CD1c-positive myeloid dendritic cell (primary cell): ENCODE measurements at regions not wholly inside any gene's neighbourhood (a gene's known extent, or its start where the extent isn't known, plus 50 kb on each side); places are given as distances from the start of the nearest gene placed in this dataset.

Experiments used
- DNase-seq: peaks from one replicate; pipeline ENCODE4 v3.0.0-alpha.2; 2016; ENCODE audit errors: extremely low spot score

DNA sequence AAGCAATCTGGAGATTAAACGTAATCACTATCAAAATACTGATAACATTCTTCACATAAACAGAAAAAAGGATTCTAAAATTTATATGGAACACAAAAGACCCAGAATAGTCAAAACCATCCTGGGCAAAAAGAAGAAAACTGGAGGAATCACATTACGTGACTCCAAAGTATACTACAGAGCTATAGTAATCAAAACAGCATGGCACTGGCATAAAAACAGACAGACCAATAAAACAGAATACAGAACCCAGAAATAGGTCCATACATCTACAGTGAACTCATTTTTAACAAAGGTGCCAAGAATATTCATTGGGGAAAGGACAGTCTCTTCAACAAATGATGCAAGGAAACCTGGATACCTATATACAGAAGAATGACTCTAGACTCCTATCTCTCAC, 621.9 kb upstream of the CCDC54 start:
- DNase-seq = no peak

DNA sequence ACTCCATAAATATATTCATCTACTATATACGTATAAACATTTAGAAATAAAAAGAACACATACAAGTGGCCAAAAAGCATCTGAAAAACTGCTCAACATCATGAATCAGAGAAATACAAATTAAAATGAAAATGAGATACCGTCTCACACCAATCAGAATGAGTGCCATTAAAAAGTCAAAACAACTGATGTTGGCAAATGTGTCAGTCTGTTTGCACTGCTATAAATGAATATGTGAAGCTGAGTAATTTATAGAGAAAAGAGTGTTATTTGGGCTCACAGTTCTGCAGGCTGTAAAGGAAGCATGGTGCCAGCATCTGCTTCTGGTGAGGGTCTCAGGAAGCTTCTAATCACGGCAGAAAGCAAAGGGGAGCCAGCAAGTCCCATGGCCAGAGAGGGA, 620.3 kb upstream of the CCDC54 start:
- no peak for DNase-seq

DNA sequence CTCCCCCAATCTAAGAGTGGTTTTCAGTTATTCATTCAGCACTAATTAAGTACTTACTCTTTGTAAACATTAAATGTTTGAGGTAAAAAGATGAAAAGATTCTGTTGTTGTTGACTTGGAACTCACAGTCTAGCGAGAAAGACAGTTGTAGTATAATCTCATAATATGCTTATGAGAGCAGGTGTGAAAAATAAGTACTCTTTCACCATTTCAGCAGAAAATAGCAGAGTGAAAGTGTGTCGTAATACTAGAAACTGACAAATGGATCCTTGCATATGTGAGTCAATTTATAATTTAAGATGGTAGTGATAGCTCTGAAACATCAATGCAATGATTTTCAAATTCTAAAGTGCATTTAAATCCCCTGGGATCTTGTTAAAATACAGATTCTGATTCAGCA, 618.8 kb upstream of the CCDC54 start:
- DNase-seq = no peak

DNA sequence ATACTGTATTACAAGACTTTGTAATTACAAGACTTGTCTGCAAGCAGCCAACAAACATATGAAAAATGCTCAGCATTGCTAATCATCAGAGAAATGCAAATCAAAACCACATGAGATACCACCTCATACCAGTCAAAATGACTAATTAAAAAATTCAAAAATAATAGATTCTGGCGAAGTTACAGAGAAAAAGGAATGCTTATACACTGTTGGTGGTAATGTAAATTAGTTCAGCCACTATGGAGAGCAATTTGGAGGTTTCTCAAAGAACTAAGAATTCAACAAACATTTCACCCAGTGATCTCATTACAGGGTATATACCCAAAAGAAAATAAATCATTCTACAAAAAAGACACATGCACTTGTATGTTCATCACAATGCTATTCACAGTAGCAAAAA, 617.5 kb upstream of the CCDC54 start:
- no peak for DNase-seq

DNA sequence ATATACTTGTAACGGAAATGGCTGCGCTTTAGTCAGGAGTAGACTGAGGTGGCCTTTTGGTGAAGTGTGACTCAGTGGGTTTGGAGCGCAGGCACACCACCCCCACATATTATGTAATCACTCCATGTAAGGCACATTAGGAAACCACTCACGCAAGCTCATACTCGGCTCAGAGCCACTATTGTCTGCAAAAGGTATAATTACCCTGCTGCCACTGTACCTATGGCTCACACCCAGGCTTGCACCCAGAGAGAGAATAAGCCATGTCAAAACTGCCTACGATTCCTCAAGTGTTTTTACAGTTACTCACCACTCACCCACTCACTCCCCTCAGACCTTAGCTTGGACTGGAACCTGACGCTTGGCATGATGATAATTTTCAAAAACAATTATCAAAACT, 611.9 kb upstream of the CCDC54 start:
- DNase-seq = no peak

DNA sequence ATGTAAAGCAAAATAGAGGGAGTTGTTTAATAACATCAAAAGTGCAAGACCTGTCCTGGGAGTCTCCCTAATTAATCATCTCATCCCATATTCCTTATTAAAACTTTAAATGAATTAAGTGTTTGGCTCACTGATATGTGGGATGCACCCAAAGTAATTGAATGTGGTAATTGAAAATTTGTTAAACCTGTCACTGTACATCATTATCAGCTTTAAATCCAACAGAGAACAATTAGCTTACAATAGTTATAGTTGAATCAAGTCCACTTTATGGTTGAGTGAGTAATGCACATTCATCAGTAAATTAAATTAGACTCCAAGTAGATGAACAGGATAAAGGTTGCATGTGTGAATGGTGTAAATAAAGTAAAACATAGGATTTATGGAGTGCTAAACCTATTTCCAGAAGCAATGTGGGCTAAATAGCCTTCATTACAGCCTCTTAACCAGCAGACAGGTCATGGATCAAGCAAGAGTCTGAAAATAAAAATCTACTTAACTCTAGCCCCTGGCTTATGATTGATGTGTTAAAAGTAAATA, 608.2 kb upstream of the CCDC54 start:
- no peak for DNase-seq

DNA sequence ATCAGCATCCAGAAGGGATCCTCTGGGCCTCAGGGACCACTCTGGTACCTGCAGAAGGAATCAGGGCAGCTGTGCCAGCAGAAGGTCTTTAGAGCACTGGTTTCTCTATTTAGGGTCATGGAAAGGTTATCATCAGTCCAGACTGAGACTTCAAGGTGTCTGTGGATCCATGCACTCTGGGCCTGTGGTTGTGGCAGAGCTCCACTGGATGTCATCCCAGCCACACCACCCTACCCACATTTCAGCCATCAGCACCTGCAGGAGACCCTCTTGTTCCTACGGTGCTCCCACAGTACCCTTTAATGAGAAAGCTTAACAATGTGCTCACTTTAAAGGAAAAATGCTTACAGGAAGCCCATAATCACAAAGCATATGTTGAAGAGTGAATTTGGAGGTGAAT, 603.4 kb upstream of the CCDC54 start:
- DNase-seq = no peak

DNA sequence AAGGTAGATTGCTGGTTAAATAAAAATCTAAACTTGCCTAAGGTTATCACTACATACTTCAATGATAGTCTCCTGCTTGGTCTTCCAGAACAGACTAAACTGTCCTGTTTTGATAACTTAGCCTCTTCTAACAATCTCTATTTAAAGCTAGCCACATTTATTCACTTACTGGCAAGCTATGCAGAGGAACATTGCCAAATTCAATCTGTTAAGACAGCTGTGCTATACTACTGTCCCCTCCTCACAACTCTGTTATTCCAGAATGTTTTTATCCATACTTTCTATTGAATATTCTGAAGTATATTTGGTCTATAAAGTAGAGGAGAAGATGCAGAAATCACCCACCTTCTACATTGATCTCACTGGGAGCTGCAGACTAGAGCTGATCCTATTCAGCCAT, 594.0 kb upstream of the CCDC54 start:
- no peak for DNase-seq

DNA sequence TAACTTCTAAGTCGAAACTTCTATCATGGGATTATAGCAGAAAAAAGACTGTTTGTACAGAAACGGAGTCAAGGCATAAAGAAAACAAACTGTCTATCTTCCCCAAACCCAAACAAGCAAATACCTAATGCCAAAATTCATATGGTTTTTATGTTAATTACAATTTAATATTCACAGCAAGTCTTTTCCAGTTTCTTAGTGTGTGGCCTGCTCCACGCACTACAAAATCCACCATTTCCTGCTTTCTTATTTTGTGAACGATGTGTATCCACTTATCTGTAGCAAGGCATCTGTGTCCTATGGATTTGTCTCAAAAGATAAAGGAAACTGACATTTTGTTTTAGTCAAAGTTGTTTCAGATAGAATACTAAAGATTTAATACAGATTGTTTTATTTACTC, 588.0 kb upstream of the CCDC54 start:
- no peak for DNase-seq

DNA sequence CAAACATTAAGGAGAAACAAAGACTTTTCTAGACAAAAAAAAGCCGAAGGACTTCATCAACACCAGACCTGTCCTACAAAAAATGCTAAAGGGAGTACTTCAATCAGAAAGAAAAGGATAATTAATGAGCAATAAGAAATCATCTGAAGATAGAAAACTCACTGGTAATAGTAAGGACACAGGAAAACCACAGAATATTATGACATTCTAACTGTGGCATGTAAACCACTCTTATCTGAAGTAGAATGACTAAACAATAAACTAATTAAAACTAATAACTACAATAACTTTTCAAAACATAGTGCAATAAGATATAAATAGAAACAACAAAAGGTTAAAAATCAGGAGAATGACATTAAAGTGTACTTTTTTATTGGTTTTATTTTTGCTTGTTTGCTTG, 584.5 kb upstream of the CCDC54 start:
- DNase-seq = no peak

DNA sequence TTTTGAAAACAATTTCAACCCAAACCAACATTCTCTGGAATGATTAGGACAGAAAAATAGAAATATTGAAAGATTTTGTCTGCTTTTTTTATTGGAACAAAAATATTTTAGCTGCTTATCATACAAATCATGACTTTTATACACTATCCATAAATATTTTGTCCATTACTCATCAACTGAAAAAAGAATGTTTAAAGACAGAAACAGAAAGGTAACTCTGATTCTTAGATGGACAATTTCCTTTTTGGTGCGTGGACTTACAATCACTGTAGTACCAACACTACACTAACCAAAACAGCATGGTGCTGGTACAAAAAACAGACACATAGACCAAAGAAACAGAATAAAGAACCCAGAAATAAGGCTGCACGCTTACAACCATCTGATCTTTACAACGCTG, 582.8 kb upstream of the CCDC54 start:
- no peak for DNase-seq

DNA sequence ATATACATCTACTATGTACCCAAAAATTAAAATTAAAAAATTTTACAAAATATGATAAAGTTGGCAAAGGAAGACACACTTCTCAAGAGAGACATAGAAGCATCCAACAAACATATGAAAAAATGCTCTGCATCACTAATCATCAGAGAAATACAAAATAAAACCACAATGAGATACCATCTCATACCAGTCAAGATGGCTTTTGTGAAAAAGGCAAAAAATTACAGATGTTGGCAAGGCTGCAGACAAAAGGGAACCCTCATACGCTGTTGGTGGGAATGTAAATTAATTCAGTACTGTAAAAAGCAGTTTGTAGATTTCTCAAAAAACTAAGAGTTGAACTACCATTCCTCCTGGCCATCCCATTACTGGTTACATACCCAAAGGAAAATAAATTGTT, 581.7 kb upstream of the CCDC54 start:
- no peak for DNase-seq

DNA sequence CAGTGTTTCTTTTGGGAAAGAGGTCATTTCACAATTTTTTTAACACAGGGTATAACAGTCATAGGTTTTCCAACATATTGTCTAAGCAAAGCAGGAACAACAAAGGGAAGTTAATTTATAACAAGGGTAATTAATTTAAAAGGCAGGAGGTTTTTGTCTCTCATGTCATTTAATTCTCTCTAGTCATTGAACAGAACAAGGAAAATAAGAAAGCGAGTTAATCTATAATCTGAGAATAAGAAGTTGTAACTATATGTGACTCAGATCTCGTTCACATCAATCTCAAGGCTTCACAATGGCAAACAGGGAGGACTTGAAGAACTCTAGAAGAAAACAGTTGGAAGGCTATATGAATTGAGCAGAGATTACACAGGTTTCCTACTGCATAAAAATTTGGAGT, 579.8 kb upstream of the CCDC54 start:
- DNase-seq = no peak

DNA sequence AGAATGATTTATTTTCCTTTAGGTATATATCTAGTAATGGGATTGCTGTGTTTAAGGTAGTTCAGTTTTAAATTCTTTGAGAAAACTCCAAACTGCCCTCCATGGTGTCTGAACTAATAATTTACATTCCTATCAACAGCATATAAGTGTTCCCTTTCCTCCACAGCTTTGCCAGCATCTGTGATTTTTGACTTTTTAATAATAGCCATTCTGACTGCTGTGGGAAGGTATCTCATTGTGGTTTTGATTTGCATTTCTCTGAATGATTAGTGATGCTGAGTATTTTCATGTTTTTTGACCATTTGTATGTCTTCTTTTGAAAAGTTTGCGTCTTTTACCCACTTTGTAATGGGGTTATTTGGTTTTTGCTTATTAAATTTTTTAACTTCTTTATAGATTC, 571.6 kb upstream of the CCDC54 start:
- no peak for DNase-seq

DNA sequence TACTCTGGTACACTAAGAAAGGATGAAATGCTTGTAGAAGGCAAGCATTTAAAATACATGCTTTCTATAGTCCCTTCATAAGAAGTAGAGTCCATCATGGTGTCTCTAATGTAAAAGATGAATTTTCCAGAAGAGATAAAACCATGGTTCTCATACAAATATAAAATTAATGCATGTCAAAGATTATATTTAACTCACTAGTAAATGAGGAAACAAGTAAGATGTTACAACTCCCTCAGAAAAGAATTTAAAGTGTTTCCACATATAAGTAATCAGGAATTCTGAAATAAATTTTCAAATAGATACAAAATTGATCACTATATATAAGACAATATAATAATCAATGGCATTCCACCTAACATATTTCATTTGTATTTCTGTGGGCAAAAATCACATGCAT, 570.3 kb upstream of the CCDC54 start:
- DNase-seq = no peak

DNA sequence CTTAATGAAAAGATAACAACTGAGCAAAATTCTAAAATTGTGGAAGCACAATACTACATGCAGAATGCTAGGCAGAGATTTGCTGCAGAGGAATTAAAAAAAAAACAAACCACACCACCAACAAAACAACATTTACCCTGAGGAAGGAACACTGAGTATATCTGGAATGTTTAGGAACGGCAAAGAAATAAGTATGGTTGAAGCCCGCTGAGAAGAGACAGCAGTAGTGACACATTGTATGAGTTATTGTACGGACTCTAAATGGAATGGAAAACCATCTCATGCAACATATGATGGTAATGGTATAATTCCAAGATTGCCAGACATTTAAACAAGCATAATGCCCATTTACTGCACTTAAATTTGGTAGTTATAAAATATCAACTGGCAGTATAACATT, 568.2 kb upstream of the CCDC54 start:
- no peak for DNase-seq

DNA sequence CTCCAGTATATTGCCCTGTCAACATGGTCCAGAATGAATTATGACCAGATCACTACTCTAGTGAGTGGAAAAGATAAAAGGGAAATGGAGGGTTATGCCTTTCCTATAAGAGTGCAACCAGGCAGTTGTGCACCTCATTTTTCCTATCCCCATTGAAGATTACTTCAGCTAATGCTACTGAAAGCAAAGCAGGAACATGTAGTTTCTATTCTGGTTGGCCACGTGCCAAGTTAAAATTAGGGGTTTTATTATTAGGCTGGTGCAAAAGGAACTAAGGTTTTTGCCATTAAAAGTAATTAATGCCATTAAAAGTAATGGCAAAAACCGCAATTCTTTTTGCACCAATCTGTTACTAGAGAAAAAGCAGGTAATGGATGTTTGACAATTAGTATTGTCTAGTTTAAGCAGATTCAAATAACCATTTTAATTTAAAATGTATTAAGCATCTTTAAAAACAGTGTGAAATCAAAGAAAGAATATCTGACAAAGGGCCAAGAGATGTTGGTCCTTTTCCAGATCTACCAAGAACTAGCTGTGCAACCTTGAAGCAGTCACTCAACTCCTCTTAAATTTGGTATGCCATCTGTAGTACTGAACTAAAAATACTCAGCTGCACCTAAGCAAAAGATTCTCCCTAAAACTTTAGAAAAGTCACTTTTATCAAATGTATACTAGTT, 567.5 kb upstream of the CCDC54 start:
- DNase-seq = no peak

DNA sequence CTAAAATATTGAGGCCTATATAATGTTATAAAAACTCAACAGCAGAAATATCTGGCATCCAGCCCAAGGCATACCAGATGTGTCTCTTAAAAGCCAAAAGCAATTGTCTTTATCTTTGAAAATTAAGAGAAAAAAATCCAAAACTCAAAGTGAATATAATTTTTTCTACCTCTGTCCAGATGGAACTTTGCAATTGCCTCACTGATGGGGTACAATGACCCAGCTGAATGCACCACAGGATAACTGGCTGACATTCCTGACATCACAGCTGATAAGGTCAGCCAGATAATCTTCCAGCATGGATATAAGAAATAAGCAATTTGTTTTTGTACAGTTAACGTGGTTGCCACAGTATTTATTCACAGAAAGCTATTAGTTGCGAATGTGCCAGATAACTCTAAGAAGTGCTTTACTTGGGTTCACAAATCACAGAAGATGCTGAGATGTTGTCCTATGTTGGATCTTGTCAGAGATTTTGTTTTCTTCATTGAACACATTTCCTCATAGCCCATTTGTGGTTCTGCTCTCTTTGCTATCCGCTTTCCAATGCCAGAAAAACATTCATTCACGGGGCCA, 566.9 kb upstream of the CCDC54 start:
- no peak for DNase-seq

DNA sequence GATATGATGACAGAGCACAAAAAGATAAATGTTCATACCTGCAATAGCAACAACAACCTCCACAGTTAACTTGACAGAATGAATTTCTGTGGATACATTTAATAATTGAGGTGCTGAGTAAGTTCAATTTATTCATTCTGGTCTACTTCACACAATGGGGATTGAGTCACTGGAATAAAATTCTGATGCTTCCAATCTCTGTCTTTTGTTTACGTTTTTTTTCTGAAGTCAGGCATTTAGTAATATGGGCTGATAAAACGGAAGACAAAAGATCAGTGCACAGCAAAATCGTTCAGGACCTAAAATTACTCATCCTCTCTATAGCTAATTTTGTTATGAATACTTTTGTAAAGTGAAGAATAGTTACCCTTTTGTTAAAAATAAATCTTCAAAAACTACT, 565.9 kb upstream of the CCDC54 start:
- no peak for DNase-seq

DNA sequence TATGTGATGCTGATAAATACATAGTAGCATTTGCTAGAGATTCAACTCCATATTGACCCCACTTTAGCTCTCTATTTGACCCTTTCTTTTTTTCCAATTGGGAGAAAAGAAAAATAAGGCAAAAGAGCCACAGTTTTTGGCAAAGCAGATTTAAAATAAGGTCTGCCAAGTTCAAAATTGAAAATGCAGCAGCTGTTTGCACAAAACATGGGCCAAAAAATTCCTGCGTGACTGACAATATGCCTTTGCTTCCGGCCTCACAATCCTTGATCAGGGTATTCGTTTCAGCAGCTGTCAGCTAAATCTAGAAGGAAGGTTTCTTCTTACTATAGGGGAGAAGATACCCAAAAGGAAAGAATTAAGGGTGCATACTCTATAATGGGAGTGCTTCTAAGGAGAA, 563.5 kb upstream of the CCDC54 start:
- no peak for DNase-seq

DNA sequence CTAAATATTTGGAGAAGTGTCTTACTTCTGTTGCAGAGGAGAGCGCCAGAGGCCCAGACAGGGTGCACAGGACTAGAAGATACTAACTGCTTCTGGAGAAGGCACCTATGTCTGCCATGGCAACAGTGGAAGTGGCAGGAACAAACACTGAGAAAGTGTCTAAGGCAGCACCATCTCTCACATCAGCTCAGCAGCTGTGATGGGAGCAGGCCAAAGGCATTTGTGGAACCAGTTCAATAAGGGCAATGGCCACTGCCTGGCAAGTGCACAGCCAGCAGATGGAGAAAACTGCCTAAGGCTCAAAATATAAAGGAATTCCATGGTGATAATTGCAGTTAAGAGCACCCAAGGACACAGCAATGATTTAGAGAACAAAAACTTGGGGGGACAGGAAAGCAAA, 563.0 kb upstream of the CCDC54 start:
- DNase-seq = no peak

DNA sequence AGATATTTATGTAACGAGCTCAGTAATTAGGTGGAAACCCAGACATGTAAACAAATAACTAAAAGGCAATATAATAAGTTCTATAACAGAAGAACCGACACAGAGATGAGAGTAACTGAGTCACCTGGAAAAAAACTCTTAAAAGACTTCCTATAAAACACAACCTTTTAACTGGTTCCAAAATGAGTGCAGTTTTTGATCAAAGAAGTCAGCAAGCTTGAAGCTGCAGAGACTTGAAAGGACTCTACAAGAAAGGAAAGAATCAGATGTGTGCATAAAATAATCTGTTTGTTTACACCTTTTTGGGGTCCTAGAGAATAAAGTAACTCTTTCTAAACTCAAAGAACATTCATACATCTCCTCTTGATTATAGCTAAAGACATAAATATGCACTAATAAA, 560.4 kb upstream of the CCDC54 start:
- DNase-seq = no peak

DNA sequence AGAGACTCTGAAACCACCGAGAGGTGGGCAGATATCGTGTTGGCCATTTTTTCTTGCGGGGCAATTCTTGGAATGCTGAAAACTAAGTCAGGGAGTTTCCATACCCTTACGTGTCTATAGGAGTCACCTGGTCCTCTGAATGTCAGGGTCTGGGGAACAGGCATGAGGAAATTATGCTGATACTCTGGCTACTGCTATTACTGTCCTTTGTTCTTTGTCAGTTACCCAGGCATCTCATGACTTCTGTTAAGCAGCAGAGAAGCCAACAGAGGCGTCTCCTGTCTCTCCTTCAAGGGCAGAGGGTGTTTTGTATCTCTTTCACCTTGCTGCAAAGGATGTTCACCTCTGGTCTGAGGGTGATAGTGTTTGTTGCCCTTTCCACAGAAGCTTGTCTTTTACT, 559.5 kb upstream of the CCDC54 start:
- no peak for DNase-seq

DNA sequence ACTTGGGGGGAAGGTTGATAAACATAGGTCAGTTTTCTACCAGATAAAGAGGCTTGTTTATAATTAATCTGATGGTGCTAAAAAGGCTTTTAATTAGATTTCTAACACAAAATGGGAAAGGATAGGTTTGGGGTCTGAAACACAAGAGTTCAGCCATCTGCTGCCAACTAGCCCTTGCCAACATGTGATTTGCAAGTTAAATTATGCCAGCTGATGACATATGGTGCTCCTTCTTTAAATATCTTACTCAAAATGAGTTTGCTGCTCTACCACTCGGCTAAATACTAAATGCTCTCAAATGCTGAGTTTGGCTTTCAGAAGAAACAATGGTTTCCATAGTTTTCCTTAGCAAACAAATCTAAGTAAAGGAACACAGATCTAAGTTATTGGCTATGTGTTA, 557.8 kb upstream of the CCDC54 start:
- DNase-seq = no peak
